Stimulated activated naive CD4-positive, alpha-beta T cell treated with Interleukin-2 at 50 U/mL for 16 hours (primary cell): ENCODE measurements at regions not wholly inside any gene's neighbourhood (a gene's known extent, or its start where the extent isn't known, plus 50 kb on each side); places are given as distances from the start of the nearest gene placed in this dataset.

Experiments used
- DNase-seq: peaks from one replicate; lab custom pipeline; 2025; lab: John Stamatoyannopoulos, UW

DNA sequence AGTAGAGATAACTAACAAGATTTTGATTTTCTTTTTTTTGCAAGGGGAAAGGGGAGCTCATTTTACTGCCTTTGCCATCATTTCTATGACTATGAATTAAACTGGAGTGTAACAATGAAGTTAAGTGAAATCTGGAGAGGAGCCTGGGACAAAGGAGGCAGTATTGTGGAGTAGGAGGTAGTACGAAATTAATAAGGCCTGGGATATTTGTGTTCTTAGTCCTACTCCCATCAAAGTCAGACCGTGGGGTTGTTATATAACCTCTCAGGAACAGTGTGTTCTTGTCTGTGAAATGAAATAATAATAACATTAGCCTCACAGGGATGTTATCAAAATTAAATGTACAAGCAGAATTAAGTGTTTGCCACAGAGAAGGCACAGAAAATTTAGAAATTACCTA lies 204.3 kb upstream of the EMCN start:
- DNase-seq = no peak

DNA sequence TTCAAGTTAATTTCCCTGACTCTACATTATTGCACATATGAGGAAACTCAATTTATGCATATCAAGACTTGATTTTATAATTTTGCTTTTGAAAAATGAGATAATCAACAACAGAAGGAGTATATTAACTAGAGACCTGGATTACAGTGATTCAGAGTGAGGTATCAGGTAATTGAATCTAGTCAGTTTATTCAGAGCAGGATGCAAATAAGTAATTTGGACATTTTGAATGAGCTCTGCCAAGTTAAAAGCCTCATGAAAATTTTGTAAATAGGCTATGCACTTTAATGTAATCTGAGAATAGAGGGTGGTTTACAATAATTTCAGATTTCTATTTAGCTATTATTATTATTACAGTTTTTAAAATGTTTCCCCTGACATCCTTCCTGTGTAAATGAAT lies 203.7 kb upstream of the EMCN start:
- no peak for DNase-seq

DNA sequence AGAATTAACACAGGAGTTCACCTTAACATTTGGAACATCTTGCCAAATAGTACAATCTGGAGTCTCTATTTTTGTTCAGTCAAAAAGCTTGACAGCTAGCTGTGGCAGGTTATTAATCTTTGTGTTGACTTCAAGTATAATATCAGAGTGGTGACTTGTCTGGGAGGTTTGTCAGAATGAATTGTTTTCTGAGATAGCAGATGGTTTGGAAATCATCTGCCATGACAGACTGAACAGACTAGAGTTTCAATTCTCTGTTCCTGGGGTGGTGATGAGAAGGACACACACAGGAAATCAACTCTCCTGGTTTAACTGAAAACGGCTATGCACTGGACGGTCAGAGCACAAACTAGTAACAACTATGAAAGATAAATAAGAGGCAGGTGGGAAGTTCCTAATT lies 203.3 kb upstream of the EMCN start:
- DNase-seq = no peak

DNA sequence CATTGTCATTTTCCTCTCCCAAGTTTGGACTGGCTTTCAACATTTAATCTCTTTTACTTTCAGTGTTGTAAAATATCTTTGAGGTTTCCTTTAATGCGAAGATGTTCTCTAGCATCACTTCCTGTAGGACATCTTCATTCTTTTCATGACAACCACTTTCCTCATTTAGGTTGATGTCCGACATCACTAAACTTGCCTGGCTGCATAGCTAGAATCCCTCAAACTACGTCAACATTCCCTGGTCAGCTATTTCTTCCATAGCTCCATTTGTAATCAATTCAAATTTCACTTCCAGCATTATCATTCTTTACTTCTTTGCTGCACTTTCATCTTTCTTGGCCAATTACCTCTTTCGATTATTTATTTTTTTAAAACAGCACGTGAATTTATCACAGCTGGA lies 198.6 kb upstream of the EMCN start:
- DNase-seq = no peak

GRCh38 chr4:100708776-100709175 lies 191.0 kb upstream of the EMCN start:
- DNase-seq = no peak

- no peak for DNase-seq
Observed at GRCh38 chr4:100707786-100708185, 190.0 kb upstream of the EMCN start.

DNA sequence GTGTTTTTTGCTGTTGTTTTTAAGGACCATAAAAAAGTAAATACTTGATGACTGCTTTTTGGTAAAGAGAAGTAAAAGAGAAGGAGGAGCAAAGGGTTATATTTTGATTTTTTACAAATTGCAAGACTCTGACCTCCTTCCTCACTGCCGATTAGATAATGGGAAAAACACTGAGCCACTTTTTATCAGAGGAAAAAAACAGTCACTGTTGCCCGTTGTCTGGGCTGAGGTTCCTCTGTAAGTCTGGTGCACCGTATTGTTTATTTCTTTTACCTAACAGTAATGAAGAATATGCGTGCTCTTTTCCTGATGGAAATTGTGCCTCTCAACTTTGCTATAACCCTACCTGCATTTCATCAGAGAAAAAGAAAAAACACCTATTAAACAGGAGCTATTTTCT lies 178.7 kb upstream of the EMCN start:
- no peak for DNase-seq

- DNase-seq = no peak
Observed at GRCh38 chr4:100695871-100696270, 178.0 kb upstream of the EMCN start.

- no peak for DNase-seq
Observed at GRCh38 chr4:100695039-100695654, 177.3 kb upstream of the EMCN start.

DNA sequence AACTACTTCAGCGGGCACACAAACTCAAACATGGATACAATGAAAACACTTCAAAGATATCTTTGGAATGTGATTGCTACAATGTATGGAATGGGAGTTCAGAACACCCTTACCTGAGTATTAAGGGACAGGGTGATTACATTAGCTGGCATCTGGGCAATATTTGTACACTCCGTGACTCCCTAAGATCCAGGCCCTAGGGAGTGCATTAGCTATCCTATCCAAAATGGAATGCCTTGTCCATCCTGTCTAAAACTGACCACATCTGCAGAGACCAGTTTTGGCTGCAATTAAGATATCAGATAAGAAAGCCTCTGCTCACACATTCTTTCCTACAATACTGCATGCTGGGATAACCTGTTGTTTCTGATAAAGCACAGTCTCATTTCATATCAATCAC lies 176.6 kb upstream of the EMCN start:
- no peak for DNase-seq

- DNase-seq = no peak
Observed at GRCh38 chr4:100690812-100691211, 173.0 kb upstream of the EMCN start.

DNA sequence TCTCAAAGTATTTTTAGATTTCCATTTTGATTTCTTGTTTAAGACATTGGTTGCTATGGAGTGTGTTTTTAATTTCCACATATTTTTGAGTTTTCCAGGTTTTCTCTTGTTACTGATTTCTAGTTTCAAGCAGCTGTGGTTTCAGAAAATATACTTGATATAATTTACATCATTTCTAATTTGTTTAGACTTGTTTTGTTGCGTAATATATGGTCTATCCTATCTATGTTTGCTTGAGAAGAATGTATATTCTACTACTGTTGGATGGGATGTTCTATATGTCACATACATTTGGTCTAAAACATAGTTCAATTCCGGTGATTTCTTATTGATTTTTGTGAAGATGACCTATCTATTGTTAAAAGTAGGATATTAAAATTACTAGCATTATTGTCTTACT lies 170.5 kb upstream of the EMCN start:
- DNase-seq = no peak

GRCh38 chr4:100682477-100683218 lies 164.8 kb upstream of the EMCN start:
- DNase-seq = no peak

DNA sequence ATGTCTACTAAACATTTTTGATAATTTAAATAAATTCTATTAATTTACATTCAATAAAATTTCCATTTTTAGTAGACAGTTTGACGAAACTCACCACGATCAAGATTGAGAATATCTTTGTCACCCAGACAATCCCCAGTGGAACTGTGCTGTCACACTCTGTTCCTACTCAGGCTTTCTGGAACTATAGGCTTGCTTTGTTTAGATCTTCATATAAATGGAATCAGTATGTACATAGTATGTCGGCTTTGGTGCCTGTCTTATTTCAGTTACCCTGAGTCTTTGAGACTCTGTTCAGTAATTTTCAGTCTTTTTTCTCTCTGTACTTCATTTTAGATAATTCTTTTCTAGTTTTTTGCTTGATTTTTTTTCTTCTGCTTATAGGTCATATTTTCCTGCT lies 163.5 kb upstream of the EMCN start:
- DNase-seq = no peak

GRCh38 chr4:100679926-100680325 lies 162.1 kb upstream of the EMCN start:
- DNase-seq = no peak

GRCh38 chr4:100674976-100675375 lies 157.2 kb upstream of the EMCN start:
- no peak for DNase-seq

DNA sequence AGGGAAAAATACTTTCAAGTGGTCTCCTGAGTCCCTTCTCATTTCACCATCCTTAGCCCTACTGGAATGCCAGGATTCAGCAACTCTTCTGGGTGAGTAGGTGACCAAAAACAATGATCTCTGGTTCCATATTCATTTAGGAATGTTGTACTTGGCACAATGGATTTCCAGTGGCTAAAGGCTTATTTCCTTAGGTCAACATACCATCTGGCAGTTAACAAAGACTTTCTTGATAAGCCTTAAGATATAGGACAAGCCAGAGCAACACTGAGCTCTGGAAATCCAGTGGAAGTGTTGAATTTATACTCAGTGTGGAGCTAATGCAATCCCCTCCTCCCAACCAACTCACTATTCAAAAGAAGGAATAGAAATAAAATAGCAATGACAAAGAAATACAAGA lies 139.4 kb upstream of the EMCN start:
- no peak for DNase-seq

- no peak for DNase-seq
Observed at GRCh38 chr4:100651499-100652175, 133.8 kb upstream of the EMCN start.

- DNase-seq = no peak
Observed at GRCh38 chr4:100649417-100649816, 131.6 kb upstream of the EMCN start.

- DNase-seq = no peak
Observed at GRCh38 chr4:100644150-100644549, 126.3 kb upstream of the EMCN start.

GRCh38 chr4:100641336-100641735 lies 123.5 kb upstream of the EMCN start:
- DNase-seq = no peak

GRCh38 chr4:100635899-100636298 lies 118.1 kb upstream of the EMCN start:
- DNase-seq = no peak

- DNase-seq = no peak
Observed at GRCh38 chr4:100633269-100633668, 115.4 kb upstream of the EMCN start.

- no peak for DNase-seq
Observed at GRCh38 chr4:100632163-100632562, 114.3 kb upstream of the EMCN start.
